ENCODE measurements at regions not wholly inside any gene's neighbourhood (a gene's known extent, or its start where the extent isn't known, plus 50 kb on each side); places are given as distances from the start of the nearest gene placed in this dataset.

DNA sequence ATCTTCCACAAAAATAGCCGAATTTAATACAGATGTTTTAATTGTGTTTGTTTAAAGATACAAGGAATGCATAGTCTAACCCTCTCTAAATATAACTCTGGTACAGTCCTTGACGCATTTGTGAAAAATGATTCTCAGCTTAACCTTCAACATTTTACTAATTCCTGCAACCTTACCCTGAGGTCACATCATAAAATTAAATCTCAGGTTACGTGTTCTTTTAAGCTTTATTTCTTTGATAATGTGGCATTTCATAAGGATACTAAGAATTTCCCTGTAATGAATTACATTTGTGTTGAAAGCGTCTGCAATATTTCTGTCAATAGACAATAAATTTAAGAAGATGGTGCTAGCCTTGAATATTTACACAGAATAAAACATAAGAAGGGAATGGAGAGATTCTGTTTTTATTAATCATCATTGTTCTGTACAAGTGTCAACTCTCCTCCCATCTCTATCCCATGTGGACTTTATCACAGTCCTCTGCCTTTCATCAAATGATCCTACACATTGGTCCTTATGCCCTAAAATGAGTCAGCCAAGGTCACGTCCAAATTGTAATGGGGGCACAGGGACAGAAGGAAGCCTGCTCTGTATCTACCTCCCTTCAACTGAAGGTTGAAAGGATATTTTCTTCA lies 769.3 kb upstream of the FLRT2 start:
- TF ChIP-seq FOXP2 (optimal IDR thresholded peaks at IDR 0.05; ENCODE audit: borderline replicate concordance, extremely low read depth, extremely low read length, insufficient read depth) (no peak), TAF1 (IDR thresholded peaks at IDR 0.05; ENCODE audit: borderline replicate concordance, insufficient read depth, low read length) (no peak), POLR2AphosphoS5 (IDR thresholded peaks at IDR 0.05; ENCODE audit: low read depth, low read length) (no peak), SIN3A (IDR thresholded peaks at IDR 0.05; ENCODE audit: borderline replicate concordance, insufficient read depth, low read length) (no peak)
- TF ChIP-seq, protein P1, sequence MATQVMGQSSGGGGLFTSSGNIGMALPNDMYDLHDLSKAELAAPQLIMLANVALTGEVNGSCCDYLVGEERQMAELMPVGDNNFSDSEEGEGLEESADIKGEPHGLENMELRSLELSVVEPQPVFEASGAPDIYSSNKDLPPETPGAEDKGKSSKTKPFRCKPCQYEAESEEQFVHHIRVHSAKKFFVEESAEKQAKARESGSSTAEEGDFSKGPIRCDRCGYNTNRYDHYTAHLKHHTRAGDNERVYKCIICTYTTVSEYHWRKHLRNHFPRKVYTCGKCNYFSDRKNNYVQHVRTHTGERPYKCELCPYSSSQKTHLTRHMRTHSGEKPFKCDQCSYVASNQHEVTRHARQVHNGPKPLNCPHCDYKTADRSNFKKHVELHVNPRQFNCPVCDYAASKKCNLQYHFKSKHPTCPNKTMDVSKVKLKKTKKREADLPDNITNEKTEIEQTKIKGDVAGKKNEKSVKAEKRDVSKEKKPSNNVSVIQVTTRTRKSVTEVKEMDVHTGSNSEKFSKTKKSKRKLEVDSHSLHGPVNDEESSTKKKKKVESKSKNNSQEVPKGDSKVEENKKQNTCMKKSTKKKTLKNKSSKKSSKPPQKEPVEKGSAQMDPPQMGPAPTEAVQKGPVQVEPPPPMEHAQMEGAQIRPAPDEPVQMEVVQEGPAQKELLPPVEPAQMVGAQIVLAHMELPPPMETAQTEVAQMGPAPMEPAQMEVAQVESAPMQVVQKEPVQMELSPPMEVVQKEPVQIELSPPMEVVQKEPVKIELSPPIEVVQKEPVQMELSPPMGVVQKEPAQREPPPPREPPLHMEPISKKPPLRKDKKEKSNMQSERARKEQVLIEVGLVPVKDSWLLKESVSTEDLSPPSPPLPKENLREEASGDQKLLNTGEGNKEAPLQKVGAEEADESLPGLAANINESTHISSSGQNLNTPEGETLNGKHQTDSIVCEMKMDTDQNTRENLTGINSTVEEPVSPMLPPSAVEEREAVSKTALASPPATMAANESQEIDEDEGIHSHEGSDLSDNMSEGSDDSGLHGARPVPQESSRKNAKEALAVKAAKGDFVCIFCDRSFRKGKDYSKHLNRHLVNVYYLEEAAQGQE (IDR thresholded peaks at IDR 0.05; ENCODE audit: insufficient read depth in 1 of 2, low read depth in 2 of 2, low read length in 2 of 2), result no peak

DNA sequence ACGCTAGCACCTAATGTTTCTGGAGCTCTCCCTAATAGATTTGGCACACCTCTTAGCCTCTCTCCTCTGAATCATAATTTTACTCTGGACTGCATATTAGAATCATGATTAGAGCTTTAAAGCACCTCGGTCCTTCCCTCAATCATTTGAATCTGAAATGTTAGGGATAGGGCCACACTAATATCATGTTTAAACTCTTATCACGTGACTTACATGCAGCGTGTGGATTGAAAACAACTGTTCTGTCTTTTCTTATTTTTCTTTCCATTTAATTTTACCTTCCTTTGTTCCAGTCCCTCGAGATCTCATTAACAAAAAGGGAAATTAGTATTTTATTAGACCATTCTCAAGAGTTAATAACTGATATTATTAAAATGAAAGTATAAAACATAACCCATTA lies 762.5 kb upstream of the FLRT2 start:
- TF ChIP-seq POLR2AphosphoS5 (IDR thresholded peaks at IDR 0.05; ENCODE audit: low read depth, low read length), result no peak
- no peak for TF ChIP-seq SIN3A (IDR thresholded peaks at IDR 0.05; ENCODE audit: borderline replicate concordance, insufficient read depth, low read length)
- TF ChIP-seq, protein P1 (IDR thresholded peaks at IDR 0.05; ENCODE audit: insufficient read depth in 1 of 2, low read depth in 2 of 2, low read length in 2 of 2), result no peak
- TF ChIP-seq FOXP2 (optimal IDR thresholded peaks at IDR 0.05; ENCODE audit: borderline replicate concordance, extremely low read depth, extremely low read length, insufficient read depth), result no peak
- no peak for TF ChIP-seq TAF1 (IDR thresholded peaks at IDR 0.05; ENCODE audit: borderline replicate concordance, insufficient read depth, low read length)

GRCh38 chr14:84770030-84770429 lies 759.9 kb upstream of the FLRT2 start:
- TF ChIP-seq, protein P1 (IDR thresholded peaks at IDR 0.05; ENCODE audit: insufficient read depth in 1 of 2, low read depth in 2 of 2, low read length in 2 of 2), result no peak
- TF ChIP-seq SIN3A (IDR thresholded peaks at IDR 0.05; ENCODE audit: borderline replicate concordance, insufficient read depth, low read length) (no peak), TAF1 (IDR thresholded peaks at IDR 0.05; ENCODE audit: borderline replicate concordance, insufficient read depth, low read length) (no peak)

DNA sequence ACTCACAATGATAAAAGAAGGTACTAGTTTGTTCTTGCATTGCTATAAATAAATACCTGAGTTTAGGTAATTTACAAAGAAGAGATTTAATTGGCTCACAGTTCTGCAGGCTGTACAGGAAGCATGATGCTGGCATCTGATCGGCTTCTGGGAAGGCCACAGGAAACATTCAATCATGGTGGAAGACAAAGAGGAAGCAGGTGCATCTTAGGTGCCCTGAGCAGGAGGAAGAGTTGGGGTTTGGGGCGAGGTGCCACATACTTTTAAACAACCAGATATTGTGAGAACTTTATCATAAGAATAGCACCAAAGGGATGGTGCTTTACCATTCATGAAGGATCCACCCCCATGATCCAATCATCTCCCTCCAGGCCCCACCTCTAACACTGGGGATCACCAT lies 752.6 kb upstream of the FLRT2 start:
- TF ChIP-seq SIN3A (IDR thresholded peaks at IDR 0.05; ENCODE audit: borderline replicate concordance, insufficient read depth, low read length) (no peak), TAF1 (IDR thresholded peaks at IDR 0.05; ENCODE audit: borderline replicate concordance, insufficient read depth, low read length) (no peak), FOXP2 (optimal IDR thresholded peaks at IDR 0.05; ENCODE audit: borderline replicate concordance, extremely low read depth, extremely low read length, insufficient read depth) (no peak), POLR2AphosphoS5 (IDR thresholded peaks at IDR 0.05; ENCODE audit: low read depth, low read length) (no peak)
- TF ChIP-seq, protein P1 (IDR thresholded peaks at IDR 0.05; ENCODE audit: insufficient read depth in 1 of 2, low read depth in 2 of 2, low read length in 2 of 2), result no peak

GRCh38 chr14:84782902-84783301 lies 747.0 kb upstream of the FLRT2 start:
- TF ChIP-seq FOXP2 (optimal IDR thresholded peaks at IDR 0.05; ENCODE audit: borderline replicate concordance, extremely low read depth, extremely low read length, insufficient read depth) (no peak), TAF1 (IDR thresholded peaks at IDR 0.05; ENCODE audit: borderline replicate concordance, insufficient read depth, low read length) (no peak), POLR2AphosphoS5 (IDR thresholded peaks at IDR 0.05; ENCODE audit: low read depth, low read length) (no peak), SIN3A (IDR thresholded peaks at IDR 0.05; ENCODE audit: borderline replicate concordance, insufficient read depth, low read length) (no peak)
- TF ChIP-seq, protein P1 (IDR thresholded peaks at IDR 0.05; ENCODE audit: insufficient read depth in 1 of 2, low read depth in 2 of 2, low read length in 2 of 2), result no peak
